SK-N-SH (cell line): ENCODE measurements at regions not wholly inside any gene's neighbourhood (a gene's known extent, or its start where the extent isn't known, plus 50 kb on each side); places are given as distances from the start of the nearest gene placed in this dataset.

ENCODE experiments used
- CTCF ChIA-PET: fragments of 300-600, 350-600 bp; formaldehyde crosslinking; extraction: SDS; loops from one replicate; lab custom pipeline; 2021; lab: Yijun Ruan, JAX
- POLR2A ChIA-PET: fragments of 350-600 bp; sonication (Branson Sonifier 250); formaldehyde crosslinking; extraction: SDS; loops from one replicate; lab custom pipeline; 2020; ENCODE audit warnings: antibody characterized with exemption, inconsistent platforms; lab: Yijun Ruan, JAX
- DNase-seq: peaks from one replicate; pipeline ENCODE4 v3.0.0; 2012
- H2AFZ ChIP-seq: fragments of 200-600 bp; sonication (generic); 2 replicates; pipeline ENCODE4 v1.8.1; 2016; ENCODE audit warnings: antibody characterized with exemption, mild to moderate bottlenecking, low read depth
- H3F3A ChIP-seq: fragments of 200-600 bp; sonication (generic); replicated peaks from 2 replicates; pipeline ENCODE3; 2016; ENCODE audit warnings: antibody characterized with exemption, mild to moderate bottlenecking; ENCODE audit not compliant: insufficient read depth
- H3K27ac ChIP-seq, 2 experiments: fragments of 200-500 bp in 1 of 2; fragments of 200-600 bp in 1 of 2; sonication (Bioruptor generic) in 1 of 2; sonication (generic), shearing (Covaris generic) in 1 of 2; 2 replicates each; pipeline versions ENCODE4 v1.5.1 to v1.6.1; 2014 to 2016; ENCODE audit warnings: low read depth in 2 of 2, inconsistent platforms in 1 of 2, low read length in 1 of 2, mild to moderate bottlenecking in 1 of 2, mixed read lengths in 1 of 2
- H3K27me3 ChIP-seq: fragments of 200-600 bp; sonication (generic), shearing (Covaris generic); 2 replicates; pipeline ENCODE4 v1.6.1; 2016; ENCODE audit warnings: mixed run types; ENCODE audit not compliant: insufficient read depth
- H3K36me3 ChIP-seq, 2 experiments: fragments of 200-500 bp in 1 of 2; fragments of 200-600 bp in 1 of 2; sonication (Bioruptor generic) in 1 of 2; sonication (generic) in 1 of 2; replicated peaks in 1 of 2; 2 replicates each; pipeline versions ENCODE3 to v1.5.1; 2014 to 2016; ENCODE audit warnings: low read length in 1 of 2, mild to moderate bottlenecking in 1 of 2; ENCODE audit not compliant: insufficient read depth in 2 of 2, control insufficient read depth in 1 of 2
- H3K4me1 ChIP-seq, 2 experiments: fragments of 200-500 bp in 1 of 2; fragments of 200-600 bp in 1 of 2; sonication (Bioruptor generic) in 1 of 2; sonication (generic), shearing (Covaris generic) in 1 of 2; 2 replicates each; pipeline versions ENCODE4 v1.5.1 to v1.6.1; 2014 to 2016; ENCODE audit warnings: low read depth in 1 of 2, low read length in 1 of 2, mixed run types in 1 of 2; ENCODE audit not compliant: insufficient read depth in 2 of 2, control insufficient read depth in 1 of 2
- H3K4me2 ChIP-seq: fragments of 200-600 bp; sonication (generic), shearing (Covaris generic); 2 replicates; pipeline ENCODE4 v1.6.1; 2017; ENCODE audit warnings: mixed run types
- H3K4me3 ChIP-seq, 2 experiments: fragments of 200-500 bp in 1 of 2; fragments of 200-600 bp in 1 of 2; sonication (Bioruptor generic) in 1 of 2; sonication (generic), shearing (Covaris generic) in 1 of 2; 2 replicates each; pipeline versions ENCODE4 v1.5.1 to v1.8.1; 2014 to 2016; ENCODE audit warnings: low read depth in 2 of 2, inconsistent platforms in 1 of 2, low read length in 1 of 2, mild to moderate bottlenecking in 1 of 2, mixed read lengths in 1 of 2, moderate library complexity in 1 of 2
- H3K79me2 ChIP-seq: fragments of 200-600 bp; sonication (generic); 2 replicates; pipeline ENCODE4 v1.8.1; 2017; ENCODE audit warnings: mild to moderate bottlenecking; ENCODE audit not compliant: insufficient read depth
- H3K9ac ChIP-seq: fragments of 200-600 bp; sonication (generic); 2 replicates; pipeline ENCODE4 v1.6.1; 2017; ENCODE audit warnings: mixed run types
- H3K9me2 ChIP-seq: fragments of 200-600 bp; sonication (generic); 2 replicates; pipeline ENCODE4 v1.6.1; 2017; ENCODE audit warnings: mixed run types
- H3K9me3 ChIP-seq: fragments of 200-600 bp; sonication (generic); 2 replicates; pipeline ENCODE4 v1.6.1; 2017; ENCODE audit warnings: mixed run types, mild to moderate bottlenecking, moderate library complexity
- H4K20me1 ChIP-seq: fragments of 200-600 bp; sonication (generic); 2 replicates; pipeline ENCODE4 v1.6.1; 2017; ENCODE audit warnings: mild to moderate bottlenecking, mixed run types; ENCODE audit not compliant: insufficient read depth
- CHD2 ChIP-seq: fragments of 150-350 bp; IDR thresholded peaks from 2 replicates; pipeline ENCODE4 v1.6.1; 2018; ENCODE audit warnings: low read length; ENCODE audit not compliant: partially characterized antibody
- EZH2phosphoT487 ChIP-seq: fragments of 200-600 bp; sonication (generic); IDR thresholded peaks from 2 replicates; pipeline ENCODE4 v1.6.1; 2017; ENCODE audit warnings: low read depth, mixed run types, mild to moderate bottlenecking, antibody characterized with exemption, moderate library complexity, borderline replicate concordance
- FOSL2 ChIP-seq: IDR thresholded peaks from 2 replicates; pipeline ENCODE4 v1.4.0; 2012; ENCODE audit warnings: low read depth, mild to moderate bottlenecking, moderate library complexity, borderline replicate concordance
- FOXJ3 ChIP-seq: sonication (generic); formaldehyde crosslinking; IDR thresholded peaks from 2 replicates; pipeline ENCODE4 v1.5.1; 2020; ENCODE audit warnings: mild to moderate bottlenecking, missing genetic modification reagents
- FOXM1 ChIP-seq: IDR thresholded peaks from 2 replicates; pipeline ENCODE4 v1.4.0; 2012; ENCODE audit warnings: low read depth, mild to moderate bottlenecking
- GABPA ChIP-seq: IDR thresholded peaks from 2 replicates; pipeline ENCODE4 v1.4.0; 2012; ENCODE audit warnings: low read depth, mild to moderate bottlenecking
- MAX ChIP-seq: IDR thresholded peaks from 2 replicates; pipeline ENCODE4 v1.4.0; 2012; ENCODE audit warnings: low read depth
- MXI1 ChIP-seq: IDR thresholded peaks from 2 replicates; pipeline ENCODE4 v1.6.1; 2012; ENCODE audit warnings: mild to moderate bottlenecking, low read depth, low read length, improper control_type of control experiment
- NFIC ChIP-seq: IDR thresholded peaks from 2 replicates; pipeline ENCODE4 v1.4.0; 2012; ENCODE audit warnings: borderline replicate concordance
- NRF1 ChIP-seq: IDR thresholded peaks from 2 replicates; pipeline ENCODE4 v1.6.1; 2012; ENCODE audit warnings: low read depth, mild to moderate bottlenecking, low read length
- POLR2AphosphoS5 ChIP-seq: IDR thresholded peaks from 2 replicates; pipeline ENCODE4 v1.6.1; 2012; ENCODE audit warnings: low read depth, low read length
- RAD21 ChIP-seq: IDR thresholded peaks from 2 replicates; pipeline ENCODE4 v1.6.1; 2012; ENCODE audit warnings: mild to moderate bottlenecking, low read length
- RCOR1 ChIP-seq: fragments of 150-350 bp; IDR thresholded peaks from 2 replicates; pipeline ENCODE4 v1.6.1; 2017; ENCODE audit warnings: antibody characterized with exemption, low read length
- RFX5 ChIP-seq: IDR thresholded peaks from 2 replicates; pipeline ENCODE4 v1.6.1; 2012; ENCODE audit warnings: mild to moderate bottlenecking, improper control_type of control experiment, low read length
- TAF1 ChIP-seq: IDR thresholded peaks from 2 replicates; pipeline ENCODE4 v1.6.1; 2012; ENCODE audit warnings: low read depth, mild to moderate bottlenecking, low read length, moderate library complexity, borderline replicate concordance
- TCF12 ChIP-seq: IDR thresholded peaks from 2 replicates; pipeline ENCODE4 v1.4.0; 2012
- USF2 ChIP-seq: fragments of 150-350 bp; IDR thresholded peaks from 2 replicates; pipeline ENCODE4 v1.6.1; 2017; ENCODE audit warnings: antibody characterized with exemption, low read length, low read depth, borderline replicate concordance
- YY1 ChIP-seq: IDR thresholded peaks from 2 replicates; pipeline ENCODE4 v1.4.0; 2012; ENCODE audit warnings: low read depth, mild to moderate bottlenecking
- WGBS: methylation state at CpG from one replicate; pipeline ENCODE4 v1.1.6; 2017; ENCODE audit warnings: low lambda C conversion rate; 5-methylcytosine and 5-hydroxymethylcytosine counted together
- TF ChIP-seq, protein P1 (sequence below): IDR thresholded peaks from 2 replicates; pipeline ENCODE4; 2012
- TF ChIP-seq, protein P2 (sequence below): fragments of 150-350 bp; IDR thresholded peaks from 2 replicates; pipeline ENCODE4 v1.6.1; 2016; ENCODE audit warnings: mild to moderate bottlenecking, low read depth, low read length

- Histone ChIP-seq H3K4me2 (no peak overlapping the region), H3K79me2 (no peaks in the 10 kb centered on the region), H3K36me3 (no peaks in the 10 kb centered on the region), H2AFZ (no peak overlapping the region), H3K4me3 (no peak overlapping the region), H3F3A (no peaks in the 10 kb centered on the region), H3K4me1 (no peaks in the 10 kb centered on the region), H3K9me3 (no peaks in the 10 kb centered on the region), H3K9ac (no peak overlapping the region), H3K27me3 (no peaks in the 10 kb centered on the region), H4K20me1 (no peaks in the 10 kb centered on the region), H3K9me2 (no peaks in the 10 kb centered on the region), H3K27ac (no peak overlapping the region)
- TF ChIP-seq TAF1 (no peak), FOXJ3 (CRISPR knock-in tag) (no peak), FOSL2 (no peak), NFIC (no peak), RFX5 (no peak), GABPA (no peak)
- DNase-seq, result no peak
- CTCF ChIA-PET, result no interaction called here
- POLR2A ChIA-PET, result no interaction called here
- 24% methylated on average over 1 of the region's 1 CpG for WGBS
Measured at GRCh38 chr16:76796978-76797377, 394.0 kb upstream of the MON1B start.

GRCh38 chr16:76797457-76797856 lies 393.5 kb upstream of the MON1B start:
- CTCF ChIA-PET, result interaction anchor here (1.2 to 1.3 kb wide), 2 partner anchors 17 to 373 kb away, joined by 3 to 5 read pairs; no protein-coding TSS in a partner anchor
- H3K27ac ChIP-seq, result no peak overlapping the region
- H3K4me2 ChIP-seq, result no peak overlapping the region
- no peaks in the 10 kb centered on the region for H3K36me3 ChIP-seq
- TF ChIP-seq NRF1, result no peak
- TF ChIP-seq MAX, result no peak
- TF ChIP-seq, protein P1, sequence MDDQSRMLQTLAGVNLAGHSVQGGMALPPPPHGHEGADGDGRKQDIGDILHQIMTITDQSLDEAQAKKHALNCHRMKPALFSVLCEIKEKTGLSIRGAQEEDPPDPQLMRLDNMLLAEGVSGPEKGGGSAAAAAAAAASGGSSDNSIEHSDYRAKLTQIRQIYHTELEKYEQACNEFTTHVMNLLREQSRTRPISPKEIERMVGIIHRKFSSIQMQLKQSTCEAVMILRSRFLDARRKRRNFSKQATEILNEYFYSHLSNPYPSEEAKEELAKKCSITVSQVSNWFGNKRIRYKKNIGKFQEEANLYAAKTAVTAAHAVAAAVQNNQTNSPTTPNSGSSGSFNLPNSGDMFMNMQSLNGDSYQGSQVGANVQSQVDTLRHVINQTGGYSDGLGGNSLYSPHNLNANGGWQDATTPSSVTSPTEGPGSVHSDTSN, result no peak
- TF ChIP-seq RCOR1, result no peak
- TF ChIP-seq POLR2AphosphoS5, result no peak
- TF ChIP-seq YY1, result no peak
- no peak for TF ChIP-seq USF2
- no peak for TF ChIP-seq RAD21
- no peak for TF ChIP-seq CHD2
- no peak for TF ChIP-seq EZH2phosphoT487
- TF ChIP-seq, protein P2, sequence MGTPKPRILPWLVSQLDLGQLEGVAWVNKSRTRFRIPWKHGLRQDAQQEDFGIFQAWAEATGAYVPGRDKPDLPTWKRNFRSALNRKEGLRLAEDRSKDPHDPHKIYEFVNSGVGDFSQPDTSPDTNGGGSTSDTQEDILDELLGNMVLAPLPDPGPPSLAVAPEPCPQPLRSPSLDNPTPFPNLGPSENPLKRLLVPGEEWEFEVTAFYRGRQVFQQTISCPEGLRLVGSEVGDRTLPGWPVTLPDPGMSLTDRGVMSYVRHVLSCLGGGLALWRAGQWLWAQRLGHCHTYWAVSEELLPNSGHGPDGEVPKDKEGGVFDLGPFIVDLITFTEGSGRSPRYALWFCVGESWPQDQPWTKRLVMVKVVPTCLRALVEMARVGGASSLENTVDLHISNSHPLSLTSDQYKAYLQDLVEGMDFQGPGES, result no peak
- TF ChIP-seq RFX5, result no peak
- no peak for TF ChIP-seq NFIC
- no peak for TF ChIP-seq FOSL2
- no peak for TF ChIP-seq MXI1
- TF ChIP-seq TCF12, result no peak
- no peak for TF ChIP-seq FOXM1
- no peak for TF ChIP-seq GABPA
- no peaks in the 10 kb centered on the region for H3K9me2 ChIP-seq
- DNase-seq, result no peak
- H4K20me1 ChIP-seq, result no peaks in the 10 kb centered on the region
- WGBS, result 26% methylated on average over 4 of the region's 4 CpGs
- H3K9me3 ChIP-seq, result no peaks in the 10 kb centered on the region
- no peak overlapping the region for H3K4me3 ChIP-seq
- no peaks in the 10 kb centered on the region for H3K79me2 ChIP-seq
- H3K9ac ChIP-seq, result no peak overlapping the region
- no peak overlapping the region for H2AFZ ChIP-seq
- H3F3A ChIP-seq, result no peaks in the 10 kb centered on the region
- H3K4me1 ChIP-seq, result no peaks in the 10 kb centered on the region
- H3K27me3 ChIP-seq, result no peaks in the 10 kb centered on the region
- POLR2A ChIA-PET, result no interaction called here
